ENCODE measurements at regions not wholly inside any gene's neighbourhood (a gene's known extent, or its start where the extent isn't known, plus 50 kb on each side); places are given as distances from the start of the nearest gene placed in this dataset.

GRCh38 chr7:51636503-51636902, 319.9 kb upstream of the COBL start:
- no peaks in the 10 kb centered on the region for H3K9me3 ChIP-seq (ENCODE audit: control insufficient read depth, insufficient read depth, low read depth, low read length)
- H3K27me3 ChIP-seq (ENCODE audit: control insufficient read depth, insufficient read depth, low read length), result no peaks in the 10 kb centered on the region
- peaks cover 8% of the 10 kb centered on the region for H3K4me1 ChIP-seq (ENCODE audit: control insufficient read depth, insufficient read depth, low read length)
- H3K36me3 ChIP-seq (ENCODE audit: control insufficient read depth, insufficient read depth, low read length), result no peaks in the 10 kb centered on the region
- no peak overlapping the region for H3K9ac ChIP-seq (ENCODE audit: low read length)
- H3K4me3 ChIP-seq (ENCODE audit: low read depth, low read length), result no peak overlapping the region
- no peak overlapping the region for H3K27ac ChIP-seq (ENCODE audit: low read depth, low read length)

GRCh38 chr7:51635775-51636174, 319.2 kb upstream of the COBL start:
- H3K9ac ChIP-seq (ENCODE audit: low read length), result no peak overlapping the region
- no peak overlapping the region for H3K4me3 ChIP-seq (ENCODE audit: low read depth, low read length)
- peaks cover 8% of the 10 kb centered on the region for H3K4me1 ChIP-seq (ENCODE audit: control insufficient read depth, insufficient read depth, low read length)
- H3K9me3 ChIP-seq (ENCODE audit: control insufficient read depth, insufficient read depth, low read depth, low read length), result no peaks in the 10 kb centered on the region
- H3K36me3 ChIP-seq (ENCODE audit: control insufficient read depth, insufficient read depth, low read length), result no peaks in the 10 kb centered on the region
- no peaks in the 10 kb centered on the region for H3K27me3 ChIP-seq (ENCODE audit: control insufficient read depth, insufficient read depth, low read length)
- no peak overlapping the region for H3K27ac ChIP-seq (ENCODE audit: low read depth, low read length)

GRCh38 chr7:51634538-51634937, 317.9 kb upstream of the COBL start:
- H3K9ac ChIP-seq (ENCODE audit: low read length), result no peak overlapping the region
- H3K9me3 ChIP-seq (ENCODE audit: control insufficient read depth, insufficient read depth, low read depth, low read length), result no peaks in the 10 kb centered on the region
- H3K36me3 ChIP-seq (ENCODE audit: control insufficient read depth, insufficient read depth, low read length), result no peaks in the 10 kb centered on the region
- H3K27ac ChIP-seq (ENCODE audit: low read depth, low read length), result no peak overlapping the region
- H3K4me1 ChIP-seq (ENCODE audit: control insufficient read depth, insufficient read depth, low read length), result peaks cover 8% of the 10 kb centered on the region
- no peaks in the 10 kb centered on the region for H3K27me3 ChIP-seq (ENCODE audit: control insufficient read depth, insufficient read depth, low read length)
- no peak overlapping the region for H3K4me3 ChIP-seq (ENCODE audit: low read depth, low read length)

- Histone ChIP-seq H3K9ac (ENCODE audit: low read length) (no peak overlapping the region), H3K36me3 (ENCODE audit: control insufficient read depth, insufficient read depth, low read length) (no peaks in the 10 kb centered on the region), H3K4me3 (ENCODE audit: low read depth, low read length) (no peak overlapping the region), H3K27me3 (ENCODE audit: control insufficient read depth, insufficient read depth, low read length) (no peaks in the 10 kb centered on the region), H3K9me3 (ENCODE audit: control insufficient read depth, insufficient read depth, low read depth, low read length) (no peaks in the 10 kb centered on the region), H3K27ac (ENCODE audit: low read depth, low read length) (no peak overlapping the region), H3K4me1 (ENCODE audit: control insufficient read depth, insufficient read depth, low read length) (peaks cover 8% of the 10 kb centered on the region)
These were observed 317.4 kb upstream of the COBL start for GRCh38 chr7:51634025-51634424.

- Histone ChIP-seq H3K4me1 (ENCODE audit: control insufficient read depth, insufficient read depth, low read length) (peaks cover 8% of the 10 kb centered on the region), H3K4me3 (ENCODE audit: low read depth, low read length) (no peak overlapping the region)
These were observed 317.0 kb upstream of the COBL start for GRCh38 chr7:51633596-51633995.

GRCh38 chr7:51633006-51633405, 316.4 kb upstream of the COBL start:
- H3K27ac ChIP-seq (ENCODE audit: low read depth, low read length), result no peak overlapping the region
- H3K4me3 ChIP-seq (ENCODE audit: low read depth, low read length), result no peak overlapping the region

More at GRCh38 chr7:51633596-51633995, 317.0 kb upstream of the COBL start:
- H3K9me3 ChIP-seq (ENCODE audit: control insufficient read depth, insufficient read depth, low read depth, low read length), result no peaks in the 10 kb centered on the region
- H3K9ac ChIP-seq (ENCODE audit: low read length), result no peak overlapping the region
- no peaks in the 10 kb centered on the region for H3K36me3 ChIP-seq (ENCODE audit: control insufficient read depth, insufficient read depth, low read length)
- H3K27me3 ChIP-seq (ENCODE audit: control insufficient read depth, insufficient read depth, low read length), result no peaks in the 10 kb centered on the region
- no peak overlapping the region for H3K27ac ChIP-seq (ENCODE audit: low read depth, low read length)

GRCh38 chr7:51630933-51631332, 314.3 kb upstream of the COBL start:
- Histone ChIP-seq H3K27me3 (ENCODE audit: control insufficient read depth, insufficient read depth, low read length) (no peaks in the 10 kb centered on the region), H3K36me3 (ENCODE audit: control insufficient read depth, insufficient read depth, low read length) (no peaks in the 10 kb centered on the region), H3K27ac (ENCODE audit: low read depth, low read length) (no peak overlapping the region), H3K4me1 (ENCODE audit: control insufficient read depth, insufficient read depth, low read length) (no peaks in the 10 kb centered on the region), H3K9ac (ENCODE audit: low read length) (no peak overlapping the region), H3K9me3 (ENCODE audit: control insufficient read depth, insufficient read depth, low read depth, low read length) (no peaks in the 10 kb centered on the region), H3K4me3 (ENCODE audit: low read depth, low read length) (no peak overlapping the region)

More at GRCh38 chr7:51633006-51633405, 316.4 kb upstream of the COBL start:
- Histone ChIP-seq H3K36me3 (ENCODE audit: control insufficient read depth, insufficient read depth, low read length) (no peaks in the 10 kb centered on the region), H3K27me3 (ENCODE audit: control insufficient read depth, insufficient read depth, low read length) (no peaks in the 10 kb centered on the region), H3K9me3 (ENCODE audit: control insufficient read depth, insufficient read depth, low read depth, low read length) (no peaks in the 10 kb centered on the region), H3K4me1 (ENCODE audit: control insufficient read depth, insufficient read depth, low read length) (peaks cover 8% of the 10 kb centered on the region), H3K9ac (ENCODE audit: low read length) (no peak overlapping the region)

- Histone ChIP-seq H3K27ac (ENCODE audit: low read depth, low read length) (no peak overlapping the region), H3K36me3 (ENCODE audit: control insufficient read depth, insufficient read depth, low read length) (no peaks in the 10 kb centered on the region), H3K4me1 (ENCODE audit: control insufficient read depth, insufficient read depth, low read length) (no peaks in the 10 kb centered on the region), H3K27me3 (ENCODE audit: control insufficient read depth, insufficient read depth, low read length) (no peaks in the 10 kb centered on the region), H3K4me3 (ENCODE audit: low read depth, low read length) (no peak overlapping the region), H3K9ac (ENCODE audit: low read length) (no peak overlapping the region), H3K9me3 (ENCODE audit: control insufficient read depth, insufficient read depth, low read depth, low read length) (no peaks in the 10 kb centered on the region)
These were observed 312.6 kb upstream of the COBL start for GRCh38 chr7:51629206-51629605.

GRCh38 chr7:51621956-51622355, 305.3 kb upstream of the COBL start:
- no peaks in the 10 kb centered on the region; the same call in 1 of the 2 replicates for H3K4me1 ChIP-seq (ENCODE audit: control insufficient read depth, insufficient read depth, low read length)
- no peaks in the 10 kb centered on the region for H3K36me3 ChIP-seq (ENCODE audit: control insufficient read depth, insufficient read depth, low read length)
- no peak overlapping the region for H3K27ac ChIP-seq (ENCODE audit: low read depth, low read length)
- H3K9ac ChIP-seq (ENCODE audit: low read length), result no peak overlapping the region
- no peak overlapping the region for H3K4me3 ChIP-seq (ENCODE audit: low read depth, low read length)
- H3K27me3 ChIP-seq (ENCODE audit: control insufficient read depth, insufficient read depth, low read length), result no peaks in the 10 kb centered on the region
- H3K9me3 ChIP-seq (ENCODE audit: control insufficient read depth, insufficient read depth, low read depth, low read length), result peaks cover 16% of the 10 kb centered on the region

- H3K36me3 ChIP-seq (ENCODE audit: control insufficient read depth, insufficient read depth, low read length), result no peaks in the 10 kb centered on the region
- no peak overlapping the region for H3K4me3 ChIP-seq (ENCODE audit: low read depth, low read length)
- H3K9me3 ChIP-seq (ENCODE audit: control insufficient read depth, insufficient read depth, low read depth, low read length), result peaks cover 16% of the 10 kb centered on the region
- H3K27me3 ChIP-seq (ENCODE audit: control insufficient read depth, insufficient read depth, low read length), result no peaks in the 10 kb centered on the region
- H3K4me1 ChIP-seq (ENCODE audit: control insufficient read depth, insufficient read depth, low read length), result no peaks in the 10 kb centered on the region; the same call in 1 of the 2 replicates
- H3K27ac ChIP-seq (ENCODE audit: low read depth, low read length), result no peak overlapping the region
- H3K9ac ChIP-seq (ENCODE audit: low read length), result no peak overlapping the region
These were observed 304.1 kb upstream of the COBL start for GRCh38 chr7:51620706-51621105.

GRCh38 chr7:51619880-51620279, 303.3 kb upstream of the COBL start:
- Histone ChIP-seq H3K9ac (ENCODE audit: low read length) (no peak overlapping the region), H3K4me1 (ENCODE audit: control insufficient read depth, insufficient read depth, low read length) (no peaks in the 10 kb centered on the region; the same call in 1 of the 2 replicates), H3K36me3 (ENCODE audit: control insufficient read depth, insufficient read depth, low read length) (no peaks in the 10 kb centered on the region), H3K9me3 (ENCODE audit: control insufficient read depth, insufficient read depth, low read depth, low read length) (peaks cover 16% of the 10 kb centered on the region), H3K27me3 (ENCODE audit: control insufficient read depth, insufficient read depth, low read length) (no peaks in the 10 kb centered on the region), H3K4me3 (ENCODE audit: low read depth, low read length) (no peak overlapping the region), H3K27ac (ENCODE audit: low read depth, low read length) (no peak overlapping the region)

GRCh38 chr7:51617686-51618085, 301.1 kb upstream of the COBL start:
- Histone ChIP-seq H3K4me3 (ENCODE audit: low read depth, low read length) (no peak overlapping the region), H3K27ac (ENCODE audit: low read depth, low read length) (no peak overlapping the region), H3K36me3 (ENCODE audit: control insufficient read depth, insufficient read depth, low read length) (no peaks in the 10 kb centered on the region), H3K9ac (ENCODE audit: low read length) (no peak overlapping the region), H3K4me1 (ENCODE audit: control insufficient read depth, insufficient read depth, low read length) (no peaks in the 10 kb centered on the region; the same call in 1 of the 2 replicates), H3K27me3 (ENCODE audit: control insufficient read depth, insufficient read depth, low read length) (no peaks in the 10 kb centered on the region), H3K9me3 (ENCODE audit: control insufficient read depth, insufficient read depth, low read depth, low read length) (peaks cover 3% of the 10 kb centered on the region)
